Hepatocyte (in vitro differentiated cells): ENCODE measurements at regions not wholly inside any gene's neighbourhood (a gene's known extent, or its start where the extent isn't known, plus 50 kb on each side); places are given as distances from the start of the nearest gene placed in this dataset.

Experiments
- DNase-seq: peaks from one replicate; pipeline ENCODE4 v3.0.0-alpha.2; 2016; ENCODE audit warnings: low spot score
- H2AFZ ChIP-seq: fragments of 200-600 bp; sonication (generic); 2 replicates; pipeline ENCODE4 v1.6.0; 2016; ENCODE audit warnings: antibody characterized with exemption, mild to moderate bottlenecking
- H3K27ac ChIP-seq: fragments of 200-600 bp; sonication (generic); 2 replicates; pipeline ENCODE4 v1.5.1; 2016; ENCODE audit warnings: mild to moderate bottlenecking
- H3K27me3 ChIP-seq: fragments of 200-600 bp; sonication (generic); 2 replicates; pipeline ENCODE4 v1.6.1; 2016
- H3K36me3 ChIP-seq: fragments of 200-600 bp; sonication (generic); replicated peaks from 2 replicates; pipeline ENCODE4 v1.5.1; 2016; ENCODE audit warnings: low read depth; ENCODE audit not compliant: insufficient read depth
- H3K4me1 ChIP-seq: fragments of 200-600 bp; sonication (generic); 2 replicates; pipeline ENCODE4 v1.5.1; 2016; ENCODE audit warnings: mild to moderate bottlenecking, moderate library complexity; ENCODE audit not compliant: insufficient read depth
- H3K4me2 ChIP-seq: fragments of 200-600 bp; sonication (generic); 2 replicates; pipeline ENCODE4 v1.6.0; 2016
- H3K4me3 ChIP-seq: fragments of 200-600 bp; sonication (generic); 2 replicates; pipeline ENCODE4 v1.5.1; 2016; ENCODE audit warnings: mild to moderate bottlenecking
- H3K79me2 ChIP-seq: fragments of 200-600 bp; sonication (generic); 2 replicates; pipeline ENCODE4 v1.6.0; 2017; ENCODE audit warnings: mild to moderate bottlenecking
- H3K9me2 ChIP-seq: fragments of 200-600 bp; sonication (generic); replicated peaks from 2 replicates; pipeline ENCODE4 v1.6.0; 2017; ENCODE audit warnings: mild to moderate bottlenecking; ENCODE audit not compliant: insufficient read depth
- H3K9me3 ChIP-seq: fragments of 200-600 bp; sonication (generic); 2 replicates; pipeline ENCODE4 v1.5.1; 2016; ENCODE audit warnings: low read depth, mild to moderate bottlenecking
- H4K20me1 ChIP-seq: fragments of 200-600 bp; sonication (generic); 2 replicates; pipeline ENCODE4 v1.6.0; 2016; ENCODE audit warnings: mild to moderate bottlenecking; ENCODE audit not compliant: insufficient read depth, poor library complexity, severe bottlenecking
- EZH2 ChIP-seq: fragments of 200-600 bp; sonication (generic); IDR thresholded peaks from 2 replicates; pipeline ENCODE4 v1.6.1; 2016; ENCODE audit warnings: antibody characterized with exemption, mild to moderate bottlenecking, borderline replicate concordance
- EZH2phosphoT487 ChIP-seq: fragments of 200-600 bp; sonication (generic); IDR thresholded peaks from one replicate; pipeline ENCODE4 v1.6.1; 2018; ENCODE audit warnings: antibody characterized with exemption, mild to moderate bottlenecking, low read depth, moderate library complexity; ENCODE audit not compliant: unreplicated experiment, severe bottlenecking
- WGBS: methylation state at CpG from one replicate; pipeline ENCODE4 v1.1.6; 2016; ENCODE audit warnings: low lambda C conversion rate; ENCODE audit errors: missing lambda C conversion rate; 5-methylcytosine and 5-hydroxymethylcytosine counted together
- TF ChIP-seq, protein P1 (sequence below): fragments of 200-600 bp; sonication (generic); IDR thresholded peaks from 2 replicates; pipeline ENCODE4 v1.5.1; 2016; ENCODE audit warnings: antibody characterized with exemption, mild to moderate bottlenecking; ENCODE audit not compliant: poor library complexity

DNA sequence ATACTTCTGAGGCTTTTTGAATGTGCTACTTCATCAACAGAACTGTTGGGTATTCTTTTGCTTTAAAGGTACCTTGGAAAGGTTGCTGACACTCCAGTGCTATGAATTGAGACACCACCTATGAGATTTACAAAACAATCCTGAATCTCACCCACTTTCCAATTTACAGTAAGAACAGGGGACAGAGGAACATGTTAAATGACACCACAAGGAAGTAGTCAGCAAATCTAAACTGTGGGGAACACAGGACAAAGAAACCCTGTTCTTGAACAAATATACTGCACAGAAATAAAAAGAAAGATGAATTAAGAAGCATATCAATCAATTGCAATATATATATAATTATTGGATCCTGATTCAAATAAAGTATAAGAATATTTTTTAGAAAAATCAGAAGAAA lies 216.7 kb upstream of the ARID1B start:
- H3K4me1 ChIP-seq, result no peaks in the 10 kb centered on the region
- no peak overlapping the region for H3K27ac ChIP-seq
- H3K27me3 ChIP-seq, result no peaks in the 10 kb centered on the region
- H3K9me2 ChIP-seq, result no peaks in the 10 kb centered on the region
- H3K36me3 ChIP-seq, result no peaks in the 10 kb centered on the region
- H3K4me2 ChIP-seq, result no peak overlapping the region
- TF ChIP-seq EZH2phosphoT487 (no peak), EZH2 (no peak)
- TF ChIP-seq, protein P1, sequence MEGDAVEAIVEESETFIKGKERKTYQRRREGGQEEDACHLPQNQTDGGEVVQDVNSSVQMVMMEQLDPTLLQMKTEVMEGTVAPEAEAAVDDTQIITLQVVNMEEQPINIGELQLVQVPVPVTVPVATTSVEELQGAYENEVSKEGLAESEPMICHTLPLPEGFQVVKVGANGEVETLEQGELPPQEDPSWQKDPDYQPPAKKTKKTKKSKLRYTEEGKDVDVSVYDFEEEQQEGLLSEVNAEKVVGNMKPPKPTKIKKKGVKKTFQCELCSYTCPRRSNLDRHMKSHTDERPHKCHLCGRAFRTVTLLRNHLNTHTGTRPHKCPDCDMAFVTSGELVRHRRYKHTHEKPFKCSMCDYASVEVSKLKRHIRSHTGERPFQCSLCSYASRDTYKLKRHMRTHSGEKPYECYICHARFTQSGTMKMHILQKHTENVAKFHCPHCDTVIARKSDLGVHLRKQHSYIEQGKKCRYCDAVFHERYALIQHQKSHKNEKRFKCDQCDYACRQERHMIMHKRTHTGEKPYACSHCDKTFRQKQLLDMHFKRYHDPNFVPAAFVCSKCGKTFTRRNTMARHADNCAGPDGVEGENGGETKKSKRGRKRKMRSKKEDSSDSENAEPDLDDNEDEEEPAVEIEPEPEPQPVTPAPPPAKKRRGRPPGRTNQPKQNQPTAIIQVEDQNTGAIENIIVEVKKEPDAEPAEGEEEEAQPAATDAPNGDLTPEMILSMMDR, result no peak
- H3K4me3 ChIP-seq, result no peak overlapping the region
- H4K20me1 ChIP-seq, result no peaks in the 10 kb centered on the region
- H2AFZ ChIP-seq, result no peak overlapping the region
- no peaks in the 10 kb centered on the region for H3K9me3 ChIP-seq
- DNase-seq, result no peak
- H3K79me2 ChIP-seq, result no peaks in the 10 kb centered on the region

- Histone ChIP-seq H4K20me1 (no peaks in the 10 kb centered on the region), H3K4me1 (no peaks in the 10 kb centered on the region), H3K4me2 (no peak overlapping the region), H3K27ac (no peak overlapping the region), H3K27me3 (no peaks in the 10 kb centered on the region), H3K79me2 (no peaks in the 10 kb centered on the region), H2AFZ (no peak overlapping the region), H3K4me3 (no peak overlapping the region), H3K9me3 (no peaks in the 10 kb centered on the region), H3K36me3 (no peaks in the 10 kb centered on the region), H3K9me2 (no peaks in the 10 kb centered on the region)
- WGBS, result 80% methylated on average over 4 of the region's 4 CpGs
- DNase-seq, result no peak
- TF ChIP-seq EZH2 (no peak), EZH2phosphoT487 (no peak)
- TF ChIP-seq, protein P1, result no peak
Measured at GRCh38 chr6:156559162-156559690, 218.0 kb upstream of the ARID1B start.

DNA sequence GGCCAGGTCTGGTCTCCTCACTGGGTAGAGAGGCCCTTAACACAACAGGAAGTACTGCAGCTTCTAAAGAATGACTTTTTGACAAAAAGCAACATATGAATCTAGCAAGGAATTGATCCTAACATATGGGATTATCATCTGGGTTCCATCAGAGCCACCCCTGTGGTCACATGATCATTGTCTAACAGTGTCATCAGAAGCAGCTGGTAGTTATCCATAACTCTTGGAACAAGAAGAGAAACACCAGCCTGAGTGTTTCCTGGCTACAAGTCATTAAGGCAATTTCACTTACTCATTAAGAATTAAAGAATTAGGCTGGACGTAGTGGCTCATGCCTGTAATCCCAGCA lies 219.3 kb upstream of the ARID1B start:
- H3K9me2 ChIP-seq, result no peaks in the 10 kb centered on the region
- H2AFZ ChIP-seq, result no peak overlapping the region
- DNase-seq, result no peak
- no peak for TF ChIP-seq EZH2phosphoT487
- TF ChIP-seq, protein P1, result no peak
- TF ChIP-seq EZH2, result no peak
- H3K4me3 ChIP-seq, result no peak overlapping the region
- H3K27me3 ChIP-seq, result no peaks in the 10 kb centered on the region
- H4K20me1 ChIP-seq, result no peaks in the 10 kb centered on the region
- H3K4me2 ChIP-seq, result no peak overlapping the region
- 73% methylated on average over 1 of the region's 1 CpG for WGBS
- no peaks in the 10 kb centered on the region for H3K36me3 ChIP-seq
- no peaks in the 10 kb centered on the region for H3K9me3 ChIP-seq
- peak overlapping the region; percentile 30 for H3K27ac ChIP-seq
- H3K79me2 ChIP-seq, result no peaks in the 10 kb centered on the region
- no peaks in the 10 kb centered on the region for H3K4me1 ChIP-seq

DNA sequence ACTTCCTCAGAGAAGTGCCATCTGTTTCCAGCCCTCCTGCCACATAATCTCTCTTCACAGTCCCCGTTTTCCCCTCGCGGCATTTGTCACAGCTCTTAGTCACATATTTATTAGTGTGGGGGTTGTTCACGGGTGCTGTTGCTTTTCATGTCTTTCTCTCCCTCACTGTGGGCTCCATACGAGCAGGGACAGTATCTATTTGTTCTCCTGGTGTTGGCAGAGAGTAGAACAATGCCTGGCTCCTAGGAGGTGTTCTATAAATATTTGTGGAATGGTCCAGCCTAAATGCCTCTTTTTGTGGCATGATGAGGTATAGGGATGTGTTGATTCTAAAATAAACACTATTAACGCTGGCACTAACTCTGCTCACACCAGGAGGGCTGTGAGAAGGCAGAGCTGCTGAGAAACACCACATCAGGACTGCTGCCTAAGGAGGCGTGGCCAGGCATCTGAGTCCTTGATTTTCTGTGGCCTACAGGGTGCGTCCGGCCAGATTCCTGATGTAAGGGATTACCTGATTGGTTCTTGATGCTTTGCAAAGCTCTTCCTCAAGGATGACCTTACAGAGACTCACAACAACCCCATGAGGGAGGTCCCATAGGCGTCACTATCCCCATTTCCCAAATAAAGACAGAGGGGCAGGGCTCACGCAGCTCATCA lies 219.8 kb upstream of the ARID1B start:
- no peaks in the 10 kb centered on the region for H3K4me1 ChIP-seq
- H2AFZ ChIP-seq, result no peak overlapping the region
- H3K79me2 ChIP-seq, result no peaks in the 10 kb centered on the region
- H3K27ac ChIP-seq, result peak overlapping the region; percentile 30
- DNase-seq, result peak; percentile 63
- TF ChIP-seq EZH2 (no peak), EZH2phosphoT487 (no peak)
- TF ChIP-seq, protein P1, result no peak
- no peak overlapping the region for H3K4me3 ChIP-seq
- H3K9me2 ChIP-seq, result no peaks in the 10 kb centered on the region
- H3K36me3 ChIP-seq, result no peaks in the 10 kb centered on the region
- no peaks in the 10 kb centered on the region for H4K20me1 ChIP-seq
- no peaks in the 10 kb centered on the region for H3K9me3 ChIP-seq
- H3K27me3 ChIP-seq, result no peaks in the 10 kb centered on the region
- H3K4me2 ChIP-seq, result peak overlapping the region; percentile 44
- 54% methylated on average over 11 of the region's 11 CpGs for WGBS
